ENCODE measurements at regions not wholly inside any gene's neighbourhood (a gene's known extent, or its start where the extent isn't known, plus 50 kb on each side); places are given as distances from the start of the nearest gene placed in this dataset.
"Not testable (repeated sequence)": the region's sequence is repeated elsewhere in the genome, so short reads cannot be mapped to it uniquely, and the experiment has no call there.

DNA sequence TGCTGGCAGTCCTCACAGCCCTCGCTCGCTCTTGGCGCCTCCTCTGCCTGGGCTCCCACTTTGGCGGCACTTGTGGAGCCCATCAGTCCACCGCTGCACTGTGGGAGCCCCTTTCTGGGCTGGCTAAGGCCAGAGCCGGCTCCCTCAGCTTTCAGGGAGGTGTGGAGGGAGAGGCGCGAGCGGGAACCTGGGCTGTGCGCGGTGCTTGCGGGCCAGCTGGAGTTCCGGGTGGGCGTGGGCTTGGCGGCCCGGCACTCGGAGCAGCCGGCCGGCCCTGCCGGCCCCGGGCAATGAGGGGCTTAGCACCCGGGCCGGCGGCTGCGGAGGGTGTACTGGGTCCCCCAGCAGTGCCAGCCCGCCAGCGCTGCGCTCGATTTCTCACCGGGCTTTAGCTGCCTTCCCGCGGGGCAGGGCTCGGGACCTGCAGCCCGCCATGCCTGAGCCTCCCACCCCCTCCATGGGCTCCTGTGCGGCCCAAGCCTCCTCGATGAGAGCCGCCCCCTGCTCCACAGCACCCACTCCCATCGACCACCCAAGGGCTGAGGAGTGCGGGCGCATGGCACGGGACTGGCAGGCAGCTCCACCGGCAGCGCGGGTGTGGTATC, 120.4 kb downstream of the ESM1 start:
- TF ChIP-seq CTCF (IDR thresholded peaks at IDR 0.05); POLR2A (IDR thresholded peaks at IDR 0.05; ENCODE audit: low read depth); EP300 (IDR thresholded peaks at IDR 0.05); POLR2AphosphoS5 (IDR thresholded peaks at IDR 0.05): not testable (repeated sequence)

Data from esophagus muscularis mucosa (tissue), 4 donors.